IMR-90 (cell line): ENCODE measurements at regions not wholly inside any gene's neighbourhood (a gene's known extent, or its start where the extent isn't known, plus 50 kb on each side); places are given as distances from the start of the nearest gene placed in this dataset.

Experiments used
- ATAC-seq: fragments of 200-7000 bp; cut with Tn5 transposase; 2 replicates; pipeline ENCODE4 v1.9.1; 2020; ENCODE audit warnings: low read depth, mild to moderate bottlenecking, moderate library complexity
- BruUV-seq: library from RNA; stranded (reverse); fragments of 400-500 nt; replicated peaks from 2 replicates; lab custom pipeline; 2021; lab: Mats Ljungman, UMichigan
- CTCF ChIA-PET: fragments of 300-600 bp; formaldehyde crosslinking; extraction: SDS; loops from one replicate; lab custom pipeline; 2021; ENCODE audit warnings: antibody characterized with exemption; lab: Yijun Ruan, JAX
- POLR2A ChIA-PET: fragments of 300-600 bp; sonication (Branson Sonifier 250); formaldehyde crosslinking; loops from one replicate; lab custom pipeline; 2022; ENCODE audit warnings: antibody characterized with exemption; ENCODE audit not compliant: unreplicated experiment; lab: Charles Lee
- DNase-seq: peaks from one replicate; pipeline ENCODE4 v3.0.0; 2013
- H2AFZ ChIP-seq: replicated peaks from 2 replicates; pipeline ENCODE3; 2013; ENCODE audit warnings: low read length, mild to moderate bottlenecking; ENCODE audit not compliant: poor library complexity
- H2AK5ac ChIP-seq: 2 replicates; pipeline ENCODE4 v1.6.1; 2013; ENCODE audit warnings: low read depth, low read length, inconsistent platforms
- H2AK9ac ChIP-seq: replicated peaks from 2 replicates; pipeline ENCODE3; 2013; ENCODE audit warnings: mild to moderate bottlenecking, low read depth, low read length, moderate library complexity; ENCODE audit not compliant: poor library complexity
- H2BK120ac ChIP-seq: 2 replicates; pipeline ENCODE4 v1.6.1; 2013; ENCODE audit warnings: low read depth, low read length, inconsistent platforms
- H2BK15ac ChIP-seq: 3 replicates; pipeline ENCODE4 v1.6.1; 2013; ENCODE audit warnings: low read depth, low read length, inconsistent platforms
- H2BK20ac ChIP-seq: 2 replicates; pipeline ENCODE4 v1.6.1; 2013; ENCODE audit warnings: low read depth, mild to moderate bottlenecking, inconsistent platforms, low read length, moderate library complexity
- H2BK5ac ChIP-seq: 2 replicates; pipeline ENCODE4 v1.6.1; 2013; ENCODE audit warnings: mild to moderate bottlenecking, low read depth, low read length, inconsistent platforms; ENCODE audit not compliant: poor library complexity, severe bottlenecking
- H3K14ac ChIP-seq: replicated peaks from 2 replicates; pipeline ENCODE4 v1.6.1; 2013; ENCODE audit warnings: low read depth, low read length, inconsistent platforms
- H3K18ac ChIP-seq: 2 replicates; pipeline ENCODE4 v1.6.1; 2013; ENCODE audit warnings: low read depth, low read length, control low read depth
- H3K23ac ChIP-seq: 2 replicates; pipeline ENCODE4 v1.6.1; 2013; ENCODE audit warnings: low read depth, low read length, inconsistent platforms
- H3K27ac ChIP-seq: 2 replicates; pipeline ENCODE4 v1.5.1; 2013; ENCODE audit warnings: mild to moderate bottlenecking, control low read depth, low read length; ENCODE audit not compliant: insufficient read depth
- H3K27me3 ChIP-seq: 2 replicates; pipeline ENCODE4 v1.6.1; 2013; ENCODE audit warnings: low read length; ENCODE audit not compliant: control insufficient read depth, insufficient read depth
- H3K36me3 ChIP-seq: 2 replicates; pipeline ENCODE4 v1.6.1; 2013; ENCODE audit warnings: low read length, mixed read lengths; ENCODE audit not compliant: control insufficient read depth, insufficient read depth
- H3K4ac ChIP-seq: 2 replicates; pipeline ENCODE4 v1.6.1; 2013; ENCODE audit warnings: low read depth, low read length, inconsistent platforms
- H3K4me1 ChIP-seq: 2 replicates; pipeline ENCODE4 v1.6.1; 2013; ENCODE audit warnings: low read length, mixed read lengths; ENCODE audit not compliant: control insufficient read depth, insufficient read depth
- H3K4me2 ChIP-seq: 2 replicates; pipeline ENCODE4 v1.6.1; 2013; ENCODE audit warnings: low read depth, mild to moderate bottlenecking, control low read depth, low read length, moderate library complexity
- H3K4me3 ChIP-seq: 2 replicates; pipeline ENCODE4 v1.5.1; 2013; ENCODE audit warnings: low read depth, mild to moderate bottlenecking, control low read depth, low read length, moderate library complexity; ENCODE audit not compliant: insufficient read depth
- H3K56ac ChIP-seq: 2 replicates; pipeline ENCODE4 v1.6.1; 2013; ENCODE audit warnings: low read length, inconsistent platforms; ENCODE audit not compliant: insufficient read depth; ENCODE audit errors: extremely low read depth
- H3K79me1 ChIP-seq, 2 experiments: 2 replicates each; pipeline ENCODE4 v1.6.1; 2013; ENCODE audit warnings: low read length in 2 of 2, inconsistent platforms in 1 of 2, low read depth in 1 of 2
- H3K9ac ChIP-seq: 2 replicates; pipeline ENCODE4 v1.6.1; 2013; ENCODE audit warnings: low read depth, low read length, control low read depth
- H3K9me1 ChIP-seq: 2 replicates; pipeline ENCODE4 v1.6.1; 2013; ENCODE audit warnings: low read length, inconsistent platforms; ENCODE audit not compliant: insufficient read depth
- H3K9me3 ChIP-seq: 2 replicates; pipeline ENCODE4 v1.6.1; 2013; ENCODE audit warnings: low read length; ENCODE audit not compliant: control insufficient read depth, insufficient read depth
- H4K20me1 ChIP-seq: 2 replicates; pipeline ENCODE4 v1.6.1; 2013; ENCODE audit warnings: low read length, inconsistent platforms; ENCODE audit not compliant: insufficient read depth
- H4K5ac ChIP-seq: 2 replicates; pipeline ENCODE4 v1.6.1; 2013; ENCODE audit warnings: mild to moderate bottlenecking, low read depth, low read length, control low read depth
- H4K8ac ChIP-seq, 2 experiments: 2 replicates each; pipeline ENCODE4 v1.6.1; 2013; ENCODE audit warnings: low read depth in 2 of 2, low read length in 2 of 2, control low read depth in 1 of 2, inconsistent platforms in 1 of 2
- H4K91ac ChIP-seq: 2 replicates; pipeline ENCODE4 v1.6.1; 2013; ENCODE audit warnings: low read depth, low read length, inconsistent platforms; ENCODE audit not compliant: insufficient read depth
- BHLHE40 ChIP-seq: fragments of 150-350 bp; IDR thresholded peaks from 2 replicates; pipeline ENCODE4 v1.6.1; 2016; ENCODE audit warnings: mild to moderate bottlenecking, low read depth, low read length
- CEBPB ChIP-seq: IDR thresholded peaks from 2 replicates; pipeline ENCODE4 v1.6.1; 2012; ENCODE audit warnings: low read depth, low read length, improper control_type of control experiment
- CHD1 ChIP-seq: IDR thresholded peaks from 2 replicates; pipeline ENCODE4 v1.6.1; 2012; ENCODE audit warnings: low read depth, low read length, improper control_type of control experiment
- CTCF ChIP-seq: conservative IDR thresholded peaks from 2 replicates; pipeline ENCODE4 v1.5.1; 2012; ENCODE audit warnings: mild to moderate bottlenecking, low read depth, low read length, improper control_type of control experiment
- MAFK ChIP-seq: IDR thresholded peaks from 2 replicates; pipeline ENCODE4 v1.6.1; 2012; ENCODE audit warnings: low read depth, low read length, improper control_type of control experiment
- MAZ ChIP-seq: IDR thresholded peaks from 2 replicates; pipeline ENCODE4 v1.6.1; 2012; ENCODE audit warnings: low read depth, mild to moderate bottlenecking, low read length, improper control_type of control experiment, moderate library complexity, borderline replicate concordance
- MXI1 ChIP-seq: IDR thresholded peaks from 2 replicates; pipeline ENCODE4 v1.6.1; 2012; ENCODE audit warnings: low read depth, mild to moderate bottlenecking, low read length, moderate library complexity, borderline replicate concordance
- NFE2L2 ChIP-seq: fragments of 150-350 bp; IDR thresholded peaks from 2 replicates; pipeline ENCODE4 v1.6.1; 2016; ENCODE audit warnings: low read depth, mild to moderate bottlenecking, low read length
- POLR2A ChIP-seq: IDR thresholded peaks from 2 replicates; pipeline ENCODE4 v1.6.1; 2012; ENCODE audit warnings: mild to moderate bottlenecking, low read depth, low read length
- RAD21 ChIP-seq: IDR thresholded peaks from 2 replicates; pipeline ENCODE4 v1.6.1; 2012; ENCODE audit warnings: low read length, improper control_type of control experiment
- RFX5 ChIP-seq: IDR thresholded peaks from 2 replicates; pipeline ENCODE4 v1.8.0; 2012; ENCODE audit warnings: low read depth, mild to moderate bottlenecking, low read length, moderate library complexity
- SMC3 ChIP-seq: fragments of 150-350 bp; IDR thresholded peaks from 2 replicates; pipeline ENCODE4 v1.6.1; 2016; ENCODE audit warnings: low read depth, mild to moderate bottlenecking, antibody characterized with exemption, low read length, moderate library complexity
- WGBS, 2 experiments: methylation state at CpG; one replicate each; pipeline versions ENCODE4 v1.1.5 to v1.1.7; 2013; ENCODE audit warnings: missing lambda C conversion rate in 2 of 2; ENCODE audit not compliant: insufficient read length in 1 of 2; ENCODE audit errors: extremely low coverage in 2 of 2; 5-methylcytosine and 5-hydroxymethylcytosine counted together
- dilution Hi-C: fragments of 300-500 bp; cut with HindIII; formaldehyde crosslinking; loops from one replicate; pipeline ENCODE4 v1.14.3; 2018; ENCODE audit warnings: low sequenced_read_pairs; ENCODE audit not compliant: unreplicated experiment
- in situ Hi-C: fragments of 300-500 bp; cut with MboI; formaldehyde crosslinking; loops from 3 replicates; pipeline ENCODE4 v1.14.3; 2019; ENCODE audit warnings: low sequenced_read_pairs, inconsistent platforms, mixed read lengths
- intact Hi-C: fragments of 100-400 bp; cut with micrococcal nuclease; formaldehyde crosslinking; loops from 2 replicates; pipeline ENCODE4 v1.10.0; 2022

- intact Hi-C loops = no loop called here
Observed at GRCh38 chr6:99181174-99181573, 168.3 kb downstream of the FAXC start.

More at GRCh38 chr6:99181174-99181573, 168.3 kb downstream of the FAXC start:
- no peak for TF ChIP-seq MAFK
- no peak for TF ChIP-seq BHLHE40
- no peak for TF ChIP-seq NFE2L2
- TF ChIP-seq RAD21 = no peak
- TF ChIP-seq CEBPB = no peak
- TF ChIP-seq CTCF = no peak
- no peak for TF ChIP-seq POLR2A
- no peak for TF ChIP-seq RFX5
- TF ChIP-seq CHD1 = no peak
- no peak for TF ChIP-seq SMC3
- no peak for TF ChIP-seq MXI1
- TF ChIP-seq MAZ = no peak
- no peak overlapping the region for H2BK5ac ChIP-seq
- WGBS, 2 experiments = no CpG with 5 or more reads among the region's 1 CpG
- ATAC-seq (no peak), DNase-seq (no peak)
- H3K4me3 ChIP-seq = no peak overlapping the region
- H3K23ac ChIP-seq = no peak overlapping the region
- no peaks in the 10 kb centered on the region for H3K36me3 ChIP-seq
- in situ Hi-C loops (no loop called here), dilution Hi-C loops (no loop called here)
- no peak overlapping the region for H3K14ac ChIP-seq
- no peaks in the 10 kb centered on the region for H3K9me3 ChIP-seq
- H3K27ac ChIP-seq = no peak overlapping the region
- H3K9me1 ChIP-seq = no peaks in the 10 kb centered on the region
- H4K20me1 ChIP-seq = no peaks in the 10 kb centered on the region
- no peak overlapping the region for H2BK15ac ChIP-seq
- H4K91ac ChIP-seq = no peak overlapping the region
- H2AK5ac ChIP-seq = no peak overlapping the region
- H2AFZ ChIP-seq = no peak overlapping the region
- POLR2A ChIA-PET = no interaction called here
- H3K56ac ChIP-seq = no peak overlapping the region
- no peak overlapping the region for H3K4me2 ChIP-seq
- no peaks in the 10 kb centered on the region for H3K79me1 ChIP-seq
- CTCF ChIA-PET = no interaction called here
- H3K9ac ChIP-seq = no peak overlapping the region
- no peak overlapping the region for H4K5ac ChIP-seq
- no peak overlapping the region for H4K8ac ChIP-seq
- H2BK20ac ChIP-seq = no peak overlapping the region
- H3K4ac ChIP-seq = no peak overlapping the region
- no peak overlapping the region for H3K18ac ChIP-seq
- BruUV-seq = no TSS peak
- no peaks in the 10 kb centered on the region for H3K4me1 ChIP-seq
- no peaks in the 10 kb centered on the region for H3K27me3 ChIP-seq
- H2BK120ac ChIP-seq = no peak overlapping the region
- H2AK9ac ChIP-seq = no peak overlapping the region
